ENCODE measurements at regions not wholly inside any gene's neighbourhood (a gene's known extent, or its start where the extent isn't known, plus 50 kb on each side); places are given as distances from the start of the nearest gene placed in this dataset.

DNA sequence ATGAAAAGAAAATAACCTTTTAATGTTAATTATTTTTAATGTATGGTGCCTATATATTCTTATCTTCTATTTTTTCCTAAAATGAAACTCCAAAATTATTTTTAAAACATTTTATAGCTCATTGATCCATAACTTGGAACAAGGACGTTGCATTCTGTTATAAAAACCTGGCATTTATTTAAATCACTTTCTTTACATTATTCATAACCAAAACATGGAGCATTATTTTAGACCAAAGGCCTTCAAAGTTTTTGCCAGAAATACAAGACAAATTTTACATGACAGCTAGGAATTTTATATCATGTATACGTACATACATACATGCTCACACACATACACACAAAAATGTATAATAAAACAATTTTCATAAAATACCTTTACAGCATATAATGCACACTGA, 259.8 kb downstream of the QDPR start:
- TF ChIP-seq, protein P1, sequence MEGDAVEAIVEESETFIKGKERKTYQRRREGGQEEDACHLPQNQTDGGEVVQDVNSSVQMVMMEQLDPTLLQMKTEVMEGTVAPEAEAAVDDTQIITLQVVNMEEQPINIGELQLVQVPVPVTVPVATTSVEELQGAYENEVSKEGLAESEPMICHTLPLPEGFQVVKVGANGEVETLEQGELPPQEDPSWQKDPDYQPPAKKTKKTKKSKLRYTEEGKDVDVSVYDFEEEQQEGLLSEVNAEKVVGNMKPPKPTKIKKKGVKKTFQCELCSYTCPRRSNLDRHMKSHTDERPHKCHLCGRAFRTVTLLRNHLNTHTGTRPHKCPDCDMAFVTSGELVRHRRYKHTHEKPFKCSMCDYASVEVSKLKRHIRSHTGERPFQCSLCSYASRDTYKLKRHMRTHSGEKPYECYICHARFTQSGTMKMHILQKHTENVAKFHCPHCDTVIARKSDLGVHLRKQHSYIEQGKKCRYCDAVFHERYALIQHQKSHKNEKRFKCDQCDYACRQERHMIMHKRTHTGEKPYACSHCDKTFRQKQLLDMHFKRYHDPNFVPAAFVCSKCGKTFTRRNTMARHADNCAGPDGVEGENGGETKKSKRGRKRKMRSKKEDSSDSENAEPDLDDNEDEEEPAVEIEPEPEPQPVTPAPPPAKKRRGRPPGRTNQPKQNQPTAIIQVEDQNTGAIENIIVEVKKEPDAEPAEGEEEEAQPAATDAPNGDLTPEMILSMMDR (optimal IDR thresholded peaks at IDR 0.05 in 1 of 3, IDR thresholded peaks at IDR 0.05 in 1 of 3, conservative IDR thresholded peaks at IDR 0.05 in 1 of 3; ENCODE audit: extremely low read depth in 1 of 3, insufficient read depth in 2 of 3, low read length in 3 of 3), result no peak
- TF ChIP-seq EZH2 (IDR thresholded peaks at IDR 0.05; ENCODE audit: low read length), result no peak

All from keratinocyte (primary cell).